ENCODE measurements at regions not wholly inside any gene's neighbourhood (a gene's known extent, or its start where the extent isn't known, plus 50 kb on each side); places are given as distances from the start of the nearest gene placed in this dataset.

DNA sequence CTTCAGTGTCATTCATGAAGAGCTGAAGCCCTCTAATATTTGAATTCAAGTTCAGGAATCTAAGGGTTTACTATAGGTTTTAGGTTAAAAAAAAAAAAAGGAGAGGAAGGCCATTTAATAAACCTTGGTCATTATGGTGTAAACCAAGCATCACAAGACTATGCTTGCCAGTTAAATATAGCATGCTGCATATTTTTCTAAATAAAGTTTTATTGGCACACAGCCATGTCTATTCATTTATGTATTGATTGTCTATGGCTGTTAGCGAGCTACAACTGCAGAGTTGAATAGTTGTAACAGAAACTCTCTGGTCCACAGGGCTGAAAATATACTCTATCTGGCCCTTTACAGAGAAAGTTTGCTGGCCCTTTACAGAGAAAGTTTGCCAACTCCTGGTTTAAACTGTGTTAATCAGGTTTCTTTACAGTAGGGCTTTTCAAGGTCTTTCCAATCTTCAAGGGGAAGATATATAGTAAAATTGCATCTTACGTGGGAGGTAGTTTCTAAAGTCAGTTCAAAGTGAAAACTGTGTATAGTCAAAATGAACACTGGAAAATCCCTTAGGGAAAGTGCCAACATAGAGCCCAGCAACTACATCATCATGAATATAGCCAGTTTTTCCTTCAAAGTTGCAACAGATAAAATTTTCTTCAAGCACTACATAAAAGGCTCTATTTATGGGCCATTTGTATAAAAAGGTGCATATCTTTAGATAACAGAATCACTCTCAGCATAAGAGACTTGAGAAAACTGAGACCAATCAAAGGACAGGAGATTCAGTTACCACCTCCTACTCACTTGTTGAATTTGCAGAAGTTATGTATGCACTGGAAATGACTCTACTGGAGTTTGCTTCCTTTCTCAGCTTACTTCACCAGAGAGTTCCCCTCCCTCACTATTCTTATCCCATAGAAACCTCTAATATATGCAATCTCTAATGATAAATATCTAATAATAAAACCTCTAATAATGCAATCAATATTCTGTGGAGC, 49.7 kb upstream of the FRMD4B start:
- Histone ChIP-seq H3K4me3 (no peak overlapping the region), H3K27ac (no peak overlapping the region)
- no peak for DNase-seq (ENCODE audit: low spot score)
- TF ChIP-seq, protein P1, sequence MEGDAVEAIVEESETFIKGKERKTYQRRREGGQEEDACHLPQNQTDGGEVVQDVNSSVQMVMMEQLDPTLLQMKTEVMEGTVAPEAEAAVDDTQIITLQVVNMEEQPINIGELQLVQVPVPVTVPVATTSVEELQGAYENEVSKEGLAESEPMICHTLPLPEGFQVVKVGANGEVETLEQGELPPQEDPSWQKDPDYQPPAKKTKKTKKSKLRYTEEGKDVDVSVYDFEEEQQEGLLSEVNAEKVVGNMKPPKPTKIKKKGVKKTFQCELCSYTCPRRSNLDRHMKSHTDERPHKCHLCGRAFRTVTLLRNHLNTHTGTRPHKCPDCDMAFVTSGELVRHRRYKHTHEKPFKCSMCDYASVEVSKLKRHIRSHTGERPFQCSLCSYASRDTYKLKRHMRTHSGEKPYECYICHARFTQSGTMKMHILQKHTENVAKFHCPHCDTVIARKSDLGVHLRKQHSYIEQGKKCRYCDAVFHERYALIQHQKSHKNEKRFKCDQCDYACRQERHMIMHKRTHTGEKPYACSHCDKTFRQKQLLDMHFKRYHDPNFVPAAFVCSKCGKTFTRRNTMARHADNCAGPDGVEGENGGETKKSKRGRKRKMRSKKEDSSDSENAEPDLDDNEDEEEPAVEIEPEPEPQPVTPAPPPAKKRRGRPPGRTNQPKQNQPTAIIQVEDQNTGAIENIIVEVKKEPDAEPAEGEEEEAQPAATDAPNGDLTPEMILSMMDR (IDR thresholded peaks at IDR 0.05): no peak
